Islet precursor cell (in vitro differentiated cells): ENCODE measurements at regions not wholly inside any gene's neighbourhood (a gene's known extent, or its start where the extent isn't known, plus 50 kb on each side); places are given as distances from the start of the nearest gene placed in this dataset.

Source experiments
- DNase-seq: peaks from one replicate; pipeline ENCODE4 v3.0.0-alpha.2; 2018

GRCh38 chr9:107969141-107969540 is 479.6 kb upstream of the KLF4 start:
- DNase-seq: no peak

- no peak for DNase-seq
Observed at GRCh38 chr9:107963246-107963645, 473.7 kb upstream of the KLF4 start.

GRCh38 chr9:107960916-107961315 is 471.3 kb upstream of the KLF4 start:
- no peak for DNase-seq

- no peak for DNase-seq
Observed at GRCh38 chr9:107954312-107954711, 464.7 kb upstream of the KLF4 start.

- DNase-seq: no peak
Observed at GRCh38 chr9:107953556-107954125, 464.1 kb upstream of the KLF4 start.

- DNase-seq: no peak
Observed at GRCh38 chr9:107952773-107953172, 463.2 kb upstream of the KLF4 start.

- DNase-seq: no peak
Observed at GRCh38 chr9:107951511-107951910, 461.9 kb upstream of the KLF4 start.

- DNase-seq: no peak
Observed at GRCh38 chr9:107949061-107949460, 459.5 kb upstream of the KLF4 start.

- no peak for DNase-seq
Observed at GRCh38 chr9:107948601-107949000, 459.0 kb upstream of the KLF4 start.

- DNase-seq: no peak
Observed at GRCh38 chr9:107948086-107948485, 458.5 kb upstream of the KLF4 start.

- DNase-seq: no peak
Observed at GRCh38 chr9:107946364-107947141, 457.0 kb upstream of the KLF4 start.

GRCh38 chr9:107945961-107946360 is 456.4 kb upstream of the KLF4 start:
- DNase-seq: no peak

GRCh38 chr9:107945493-107945892 is 455.9 kb upstream of the KLF4 start:
- no peak for DNase-seq

- no peak for DNase-seq
Observed at GRCh38 chr9:107944387-107944786, 454.8 kb upstream of the KLF4 start.

GRCh38 chr9:107943901-107944300 is 454.3 kb upstream of the KLF4 start:
- no peak for DNase-seq

- DNase-seq: no peak
Observed at GRCh38 chr9:107942856-107943255, 453.3 kb upstream of the KLF4 start.

GRCh38 chr9:107942291-107942690 is 452.7 kb upstream of the KLF4 start:
- DNase-seq: no peak

- no peak for DNase-seq
Observed at GRCh38 chr9:107940616-107941595, 451.3 kb upstream of the KLF4 start.

GRCh38 chr9:107938801-107939386 is 449.3 kb upstream of the KLF4 start:
- DNase-seq: no peak

- no peak for DNase-seq
Observed at GRCh38 chr9:107935931-107936330, 446.4 kb upstream of the KLF4 start.

- DNase-seq: no peak
Observed at GRCh38 chr9:107933516-107933915, 443.9 kb upstream of the KLF4 start.

- no peak for DNase-seq
Observed at GRCh38 chr9:107933097-107933496, 443.5 kb upstream of the KLF4 start.

- DNase-seq: no peak
Observed at GRCh38 chr9:107932601-107933000, 443.0 kb upstream of the KLF4 start.
